Left ventricle myocardium inferior (tissue), 1 donor: ENCODE measurements at regions not wholly inside any gene's neighbourhood (a gene's known extent, or its start where the extent isn't known, plus 50 kb on each side); places are given as distances from the start of the nearest gene placed in this dataset.
A peak's percentile ranks its signal among the peaks of the same experiment; 100 is the strongest.

ENCODE experiments used
- DNase-seq: peaks from one replicate; pipeline ENCODE4 v3.0.0-alpha.2; 2020
- H3K27ac ChIP-seq: fragments of 200-600 bp; replicated peaks from 2 replicates; pipeline ENCODE4 v1.8.0; 2021
- H3K27me3 ChIP-seq: fragments of 200-600 bp; 2 replicates; pipeline ENCODE4 v1.8.0; 2021; ENCODE audit warnings: low read depth
- H3K36me3 ChIP-seq: fragments of 200-600 bp; 2 replicates; pipeline ENCODE4 v1.8.0; 2021
- H3K4me1 ChIP-seq: fragments of 200-600 bp; 2 replicates; pipeline ENCODE4 v1.8.0; 2021
- H3K4me3 ChIP-seq: fragments of 200-600 bp; 2 replicates; pipeline ENCODE4 v1.8.0; 2021; ENCODE audit warnings: mild to moderate bottlenecking, moderate library complexity
- H3K9me3 ChIP-seq: fragments of 200-600 bp; replicated peaks from 2 replicates; pipeline ENCODE4 v1.8.0; 2021
- intact Hi-C: fragments of 100-400 bp; cut with micrococcal nuclease; formaldehyde crosslinking; loops from one replicate; pipeline ENCODE4 v1.11.0; 2022
- TF ChIP-seq, protein P1 (sequence below): fragments of 200-600 bp; IDR thresholded peaks from 2 replicates; pipeline ENCODE4 v1.8.0; 2021; ENCODE audit warnings: antibody characterized with exemption, mild to moderate bottlenecking, borderline replicate concordance
- donor health status: DM: no; HTN: yes; CAD: no; lungs with severe emphysema.

DNA sequence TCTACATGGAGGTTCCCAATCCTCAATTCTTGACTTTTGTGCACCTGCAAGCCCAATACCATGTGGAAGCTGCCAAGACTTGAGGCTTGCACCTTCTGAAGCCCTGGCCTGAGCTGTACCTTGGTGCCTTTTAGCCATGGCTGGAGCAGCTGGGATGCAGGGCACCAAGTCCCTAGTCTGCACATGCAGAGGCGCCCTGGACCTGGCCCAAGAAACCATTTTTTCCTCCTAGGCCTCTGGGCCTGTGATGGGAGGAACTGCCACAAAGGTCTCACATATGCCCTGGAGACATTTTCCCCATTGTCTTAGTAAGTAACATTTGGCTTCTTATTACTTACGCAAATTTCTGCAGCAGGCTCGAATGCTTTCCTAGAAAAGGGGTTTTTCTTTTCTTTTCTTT, 431.9 kb upstream of the ANO5 start:
- intact Hi-C loops = no loop called here
- no peaks in the 10 kb centered on the region for H3K27me3 ChIP-seq

DNA sequence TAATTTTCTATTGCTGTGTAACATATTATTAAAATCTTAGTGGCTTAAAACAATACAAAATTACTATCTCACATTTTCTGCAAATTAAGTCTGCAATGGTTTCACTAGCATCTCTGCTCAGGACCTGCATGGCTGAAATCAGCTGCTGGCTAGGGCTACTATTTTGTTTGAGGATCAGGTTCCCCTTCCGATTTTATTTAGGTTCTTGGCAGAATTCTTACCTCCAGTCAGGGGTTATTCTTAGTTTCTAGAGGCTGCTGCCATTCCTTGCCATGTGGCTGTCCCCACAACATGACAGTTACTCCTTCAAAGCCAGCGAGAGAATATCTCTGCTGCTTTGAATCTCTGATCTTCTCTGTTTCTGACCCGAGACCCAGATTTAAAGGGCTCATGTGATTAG, 424.5 kb upstream of the ANO5 start:
- TF ChIP-seq, protein P1, sequence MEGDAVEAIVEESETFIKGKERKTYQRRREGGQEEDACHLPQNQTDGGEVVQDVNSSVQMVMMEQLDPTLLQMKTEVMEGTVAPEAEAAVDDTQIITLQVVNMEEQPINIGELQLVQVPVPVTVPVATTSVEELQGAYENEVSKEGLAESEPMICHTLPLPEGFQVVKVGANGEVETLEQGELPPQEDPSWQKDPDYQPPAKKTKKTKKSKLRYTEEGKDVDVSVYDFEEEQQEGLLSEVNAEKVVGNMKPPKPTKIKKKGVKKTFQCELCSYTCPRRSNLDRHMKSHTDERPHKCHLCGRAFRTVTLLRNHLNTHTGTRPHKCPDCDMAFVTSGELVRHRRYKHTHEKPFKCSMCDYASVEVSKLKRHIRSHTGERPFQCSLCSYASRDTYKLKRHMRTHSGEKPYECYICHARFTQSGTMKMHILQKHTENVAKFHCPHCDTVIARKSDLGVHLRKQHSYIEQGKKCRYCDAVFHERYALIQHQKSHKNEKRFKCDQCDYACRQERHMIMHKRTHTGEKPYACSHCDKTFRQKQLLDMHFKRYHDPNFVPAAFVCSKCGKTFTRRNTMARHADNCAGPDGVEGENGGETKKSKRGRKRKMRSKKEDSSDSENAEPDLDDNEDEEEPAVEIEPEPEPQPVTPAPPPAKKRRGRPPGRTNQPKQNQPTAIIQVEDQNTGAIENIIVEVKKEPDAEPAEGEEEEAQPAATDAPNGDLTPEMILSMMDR = no peak
- no peaks in the 10 kb centered on the region for H3K4me1 ChIP-seq
- no peak overlapping the region for H3K4me3 ChIP-seq
- H3K36me3 ChIP-seq = no peaks in the 10 kb centered on the region
- no peaks in the 10 kb centered on the region for H3K27me3 ChIP-seq
- intact Hi-C loops = no loop called here
- no peak overlapping the region for H3K27ac ChIP-seq
- DNase-seq = no peak
- peaks cover 9% of the 10 kb centered on the region for H3K9me3 ChIP-seq

More for the DNA sequence above, 431.9 kb upstream of the ANO5 start:
- Histone ChIP-seq H3K36me3 (no peaks in the 10 kb centered on the region), H3K27ac (no peak overlapping the region), H3K4me1 (no peaks in the 10 kb centered on the region), H3K9me3 (peaks cover 23% of the 10 kb centered on the region), H3K4me3 (no peak overlapping the region)
- DNase-seq = no peak
- TF ChIP-seq, protein P1 = no peak

DNA sequence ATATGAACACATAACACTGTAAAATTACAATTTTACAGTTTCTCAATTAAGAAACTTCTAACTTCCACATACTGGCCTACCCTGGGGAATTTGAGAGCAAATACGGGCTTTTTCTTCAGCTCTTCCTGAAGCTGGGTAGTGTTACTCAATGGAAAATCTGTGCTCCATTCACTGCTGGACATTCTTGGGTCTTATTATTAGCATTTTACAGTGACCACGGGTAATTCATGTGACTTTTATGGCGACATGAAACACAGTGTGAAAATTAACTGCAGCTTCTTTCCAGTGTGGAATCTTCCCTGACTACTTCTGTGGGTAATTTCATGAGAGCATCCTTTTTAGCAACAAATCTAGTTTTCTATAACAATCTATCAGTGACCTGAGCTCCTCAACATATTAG, 423.7 kb upstream of the ANO5 start:
- no peak for DNase-seq
- intact Hi-C loops = no loop called here

GRCh38 chr11:21771097-21771496, 421.8 kb upstream of the ANO5 start:
- DNase-seq = no peak
- Histone ChIP-seq H3K9me3 (peaks cover 15% of the 10 kb centered on the region), H3K4me1 (no peaks in the 10 kb centered on the region), H3K36me3 (no peaks in the 10 kb centered on the region), H3K4me3 (no peak overlapping the region), H3K27me3 (no peaks in the 10 kb centered on the region), H3K27ac (no peak overlapping the region)
- intact Hi-C loops = no loop called here
- TF ChIP-seq, protein P1 = no peak

More for the DNA sequence above, 423.7 kb upstream of the ANO5 start:
- H3K9me3 ChIP-seq = peaks cover 15% of the 10 kb centered on the region
- H3K4me3 ChIP-seq = no peak overlapping the region
- no peaks in the 10 kb centered on the region for H3K27me3 ChIP-seq
- H3K27ac ChIP-seq = no peak overlapping the region
- H3K36me3 ChIP-seq = no peaks in the 10 kb centered on the region
- TF ChIP-seq, protein P1 = no peak
- no peaks in the 10 kb centered on the region for H3K4me1 ChIP-seq

- peak; percentile 31 for DNase-seq
- Histone ChIP-seq H3K9me3 (peaks cover 15% of the 10 kb centered on the region), H3K4me1 (no peaks in the 10 kb centered on the region), H3K4me3 (no peak overlapping the region), H3K36me3 (no peaks in the 10 kb centered on the region), H3K27me3 (no peaks in the 10 kb centered on the region), H3K27ac (peak overlapping the region; percentile 67)
- TF ChIP-seq, protein P1 = no peak
- intact Hi-C loops = no loop called here
These were observed 418.7 kb upstream of the ANO5 start for GRCh38 chr11:21774212-21774611.

- no peak for DNase-seq
- Histone ChIP-seq H3K9me3 (peaks cover 15% of the 10 kb centered on the region), H3K27me3 (no peaks in the 10 kb centered on the region), H3K4me1 (no peaks in the 10 kb centered on the region), H3K27ac (no peak overlapping the region), H3K36me3 (no peaks in the 10 kb centered on the region), H3K4me3 (no peak overlapping the region)
- TF ChIP-seq, protein P1 = no peak
- intact Hi-C loops = no loop called here
These were observed 417.0 kb upstream of the ANO5 start for GRCh38 chr11:21775911-21776310.
